HG02973 (cell line): ENCODE measurements at regions not wholly inside any gene's neighbourhood (a gene's known extent, or its start where the extent isn't known, plus 50 kb on each side); places are given as distances from the start of the nearest gene placed in this dataset.

ENCODE experiments used
- ATAC-seq: cut with Tn5 transposase; IDR thresholded peaks from one replicate; pipeline ENCODE4 v1.9.1; 2021; ENCODE audit warnings: moderate library complexity; ENCODE audit not compliant: unreplicated experiment

DNA sequence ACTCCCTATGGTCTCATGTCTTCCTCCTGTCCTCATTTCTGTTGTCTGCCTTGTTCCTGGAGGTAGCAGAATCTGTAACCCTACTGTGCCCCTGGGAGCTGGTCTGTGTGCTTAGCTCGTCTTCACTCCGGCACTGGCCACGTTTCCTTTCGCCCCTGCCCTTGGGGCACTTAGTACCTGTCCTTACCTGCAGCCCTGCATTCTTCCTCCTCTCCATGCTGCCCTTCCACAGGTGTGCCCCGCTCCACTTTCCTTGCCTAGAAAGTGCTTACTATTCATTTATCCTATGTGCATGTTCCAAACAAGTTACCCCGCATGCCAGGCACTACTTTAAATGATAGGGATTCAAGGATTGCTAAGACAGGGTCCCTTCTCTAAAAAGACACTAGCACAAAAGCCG lies 199.9 kb upstream of the ZMIZ1 start:
- ATAC-seq = no peak

DNA sequence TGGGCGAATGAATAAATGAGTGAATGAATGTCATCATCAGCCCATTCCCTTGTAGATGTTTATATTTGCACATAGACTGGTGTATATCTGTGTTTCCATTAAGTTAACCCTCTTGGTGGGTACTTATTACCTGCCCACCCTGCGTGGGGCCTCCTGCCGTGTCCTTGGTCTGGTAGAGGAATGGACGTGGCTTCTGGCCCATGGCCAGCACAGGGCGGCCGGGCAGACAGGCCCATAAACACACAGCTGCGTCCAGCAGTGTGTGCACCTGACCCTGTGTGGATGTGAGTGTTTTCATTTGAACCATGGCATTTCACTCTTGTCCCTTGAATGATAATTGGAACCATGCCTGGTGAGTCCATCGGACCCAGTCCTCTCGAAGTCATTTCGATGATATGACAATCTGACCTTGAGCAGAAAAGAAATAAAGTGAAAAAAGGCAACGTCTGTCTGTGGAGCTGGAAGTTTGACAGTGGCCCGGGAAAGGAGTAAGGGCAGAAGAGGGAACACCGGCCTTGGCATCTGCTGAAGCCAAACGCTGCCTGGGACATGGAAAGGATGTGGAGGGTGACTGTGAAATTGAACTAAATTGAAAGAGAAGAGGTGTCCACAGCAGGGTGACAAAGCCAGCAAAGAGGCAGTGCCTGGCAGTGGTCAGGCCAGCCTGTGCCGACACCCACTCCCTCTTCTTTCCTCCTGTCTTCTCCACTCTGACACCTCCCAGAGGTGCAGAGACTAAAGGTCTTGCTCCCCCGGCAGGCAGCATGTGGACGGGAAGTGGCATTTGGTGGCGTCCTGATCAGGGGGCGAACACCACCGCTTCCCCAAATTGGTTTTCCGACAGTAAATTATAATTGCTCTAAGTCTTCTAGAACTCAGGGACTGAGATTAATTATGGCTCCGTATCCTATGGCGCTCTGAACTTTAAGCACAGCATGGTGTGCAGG lies 199.0 kb upstream of the ZMIZ1 start:
- ATAC-seq = no peak

DNA sequence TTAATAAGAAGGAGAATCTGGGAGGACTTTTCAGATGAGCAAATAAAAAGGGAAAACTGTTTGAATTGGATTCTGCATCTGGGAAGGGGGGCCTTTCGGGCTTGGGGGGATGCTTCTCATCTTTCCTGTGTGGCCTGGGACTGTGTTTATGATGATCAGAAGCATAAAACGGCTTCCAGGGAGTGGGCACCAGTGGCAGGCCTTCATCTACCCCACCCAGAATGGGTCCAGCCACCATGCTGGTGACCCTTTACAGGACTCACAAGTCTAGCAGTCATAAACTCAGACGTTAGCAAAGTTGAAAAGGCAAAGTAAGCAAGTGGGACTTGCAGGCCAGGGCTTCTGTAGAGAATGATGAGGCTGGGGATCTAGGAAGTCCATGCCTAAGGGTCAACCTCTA lies 198.3 kb upstream of the ZMIZ1 start:
- no peak for ATAC-seq

DNA sequence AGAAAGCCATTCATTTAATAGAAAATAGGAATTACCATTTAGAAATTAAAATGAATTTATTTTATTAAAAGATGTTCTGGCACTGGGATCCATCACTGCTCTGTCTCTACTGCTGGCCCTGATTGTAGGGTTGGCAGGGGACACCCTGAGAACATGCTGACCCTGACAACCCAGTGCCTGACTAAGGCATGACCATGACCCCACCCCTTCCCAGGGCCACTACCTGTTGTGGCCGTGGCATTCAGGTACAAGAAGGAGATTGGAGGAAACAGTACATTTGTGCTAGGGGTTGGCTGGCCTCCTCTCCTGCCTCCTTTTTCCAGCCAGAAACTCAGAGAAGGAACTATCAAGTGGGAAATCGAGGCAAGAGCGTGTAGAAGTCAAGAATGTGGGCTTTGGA lies 197.0 kb upstream of the ZMIZ1 start:
- no peak for ATAC-seq

DNA sequence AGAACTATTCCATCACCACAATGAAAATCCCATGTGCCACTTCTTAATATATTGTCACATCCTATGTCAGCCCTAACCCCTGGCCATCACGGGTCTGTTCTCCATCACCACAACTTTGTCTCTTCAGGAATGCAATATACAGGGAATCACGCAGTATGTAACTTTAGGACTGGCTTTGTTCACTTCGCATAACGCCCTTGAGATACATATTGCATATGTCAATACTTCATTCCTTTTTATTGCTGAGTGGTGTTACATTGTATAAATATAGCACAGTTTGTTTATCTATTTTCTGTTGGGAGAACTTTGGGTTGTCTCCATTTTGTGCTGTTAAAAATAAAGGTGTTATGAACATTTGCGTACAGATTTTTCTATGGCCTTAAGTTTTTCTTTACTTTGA lies 195.4 kb upstream of the ZMIZ1 start:
- no peak for ATAC-seq

DNA sequence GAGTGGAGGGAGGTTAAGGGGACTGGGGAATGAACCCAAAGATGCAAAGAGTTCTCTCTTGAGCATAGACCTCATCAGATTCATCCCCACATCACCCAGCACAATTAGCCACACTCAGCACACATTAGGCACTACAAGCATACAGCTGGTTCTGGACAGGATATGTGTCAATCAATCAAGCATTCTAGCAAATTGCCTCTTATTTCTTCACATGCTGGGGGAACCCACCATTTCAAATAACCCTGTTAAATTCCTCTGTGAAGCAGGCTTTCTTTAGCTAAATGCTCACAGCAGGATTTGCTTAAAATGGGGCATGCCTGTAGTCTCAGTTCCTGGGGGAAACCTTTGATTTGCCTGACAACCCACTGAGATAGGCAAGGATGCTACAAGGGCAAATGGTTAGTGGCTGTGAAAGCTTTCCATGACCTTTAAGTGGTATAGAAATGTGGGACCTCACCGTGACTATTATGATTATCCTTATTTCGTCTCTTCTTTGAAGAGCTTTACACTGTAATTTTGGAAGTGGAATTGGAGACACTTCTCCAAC lies 193.4 kb upstream of the ZMIZ1 start:
- no peak for ATAC-seq

DNA sequence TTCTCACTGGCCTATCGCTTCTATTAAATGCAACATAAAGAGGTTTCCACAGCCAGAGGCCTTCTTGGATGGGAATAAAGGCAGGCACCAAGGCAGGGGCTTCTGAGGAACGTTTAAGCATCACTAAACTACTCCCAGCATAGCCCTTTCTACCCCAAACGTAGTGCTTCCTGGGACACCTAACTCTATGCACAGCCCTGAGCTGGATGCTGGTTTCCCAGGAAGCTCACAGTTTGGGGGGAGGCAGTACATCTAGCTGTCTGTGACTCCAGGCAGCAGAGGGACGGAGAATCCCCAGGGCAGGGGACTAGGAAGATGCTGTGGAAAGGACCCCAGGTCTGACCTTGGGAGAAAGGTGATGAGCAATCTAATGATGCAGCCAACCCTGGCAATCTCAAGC lies 192.8 kb upstream of the ZMIZ1 start:
- no peak for ATAC-seq

DNA sequence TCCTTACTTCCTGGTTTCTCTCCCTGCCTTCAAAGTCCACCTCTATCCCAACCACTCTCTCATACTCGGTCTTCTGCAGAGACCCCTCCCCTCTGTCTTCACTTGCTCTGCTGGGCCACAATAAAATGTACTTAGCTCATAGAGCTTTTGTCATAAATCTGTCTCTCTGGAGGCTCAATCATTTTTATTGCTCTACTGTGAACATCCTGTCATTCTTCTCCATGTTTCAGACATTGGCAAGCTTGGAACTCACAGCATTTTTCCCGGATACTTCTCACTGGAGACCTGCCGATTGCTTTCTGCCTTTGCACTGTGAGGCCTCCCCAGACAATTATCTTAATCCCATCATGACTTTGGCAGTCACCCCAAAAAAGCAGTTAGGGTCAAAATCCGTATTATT lies 192.3 kb upstream of the ZMIZ1 start:
- ATAC-seq = no peak

DNA sequence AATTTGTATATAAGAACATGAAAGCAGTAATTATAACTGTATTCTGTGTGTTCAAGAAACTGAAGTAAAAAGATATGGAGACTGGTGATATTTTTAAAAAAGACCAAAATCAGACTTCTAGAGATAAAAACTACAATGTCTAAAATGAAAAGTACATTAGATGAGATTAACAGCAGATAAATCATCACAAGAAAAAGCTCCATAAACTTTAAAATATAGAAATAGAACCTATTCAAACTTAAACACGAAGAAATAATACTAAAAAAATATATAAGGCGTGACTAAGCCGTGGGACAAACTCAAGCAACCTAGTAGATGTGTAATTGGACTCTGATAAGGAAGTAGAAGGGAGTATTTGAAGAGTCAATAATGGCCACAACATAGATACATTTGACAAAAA lies 189.1 kb upstream of the ZMIZ1 start:
- no peak for ATAC-seq

DNA sequence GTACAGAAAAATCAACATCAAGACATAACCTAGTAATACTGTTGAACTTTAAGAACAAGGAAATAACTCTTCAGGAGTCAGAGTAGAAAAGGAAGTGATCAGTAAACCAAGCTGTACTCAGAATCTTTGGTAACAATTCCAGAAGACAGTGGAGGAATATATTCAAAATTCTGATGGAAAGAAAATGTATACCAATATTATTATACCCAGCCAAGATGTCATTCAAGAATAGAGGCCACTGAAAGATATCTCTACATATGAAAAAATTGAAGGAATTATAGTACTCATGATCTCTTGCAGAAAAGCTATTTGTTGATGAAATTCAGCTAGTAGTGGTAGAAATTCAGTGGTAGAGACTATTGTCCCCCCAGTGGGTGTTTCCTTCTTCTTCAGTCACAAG lies 182.6 kb upstream of the ZMIZ1 start:
- ATAC-seq = no peak

DNA sequence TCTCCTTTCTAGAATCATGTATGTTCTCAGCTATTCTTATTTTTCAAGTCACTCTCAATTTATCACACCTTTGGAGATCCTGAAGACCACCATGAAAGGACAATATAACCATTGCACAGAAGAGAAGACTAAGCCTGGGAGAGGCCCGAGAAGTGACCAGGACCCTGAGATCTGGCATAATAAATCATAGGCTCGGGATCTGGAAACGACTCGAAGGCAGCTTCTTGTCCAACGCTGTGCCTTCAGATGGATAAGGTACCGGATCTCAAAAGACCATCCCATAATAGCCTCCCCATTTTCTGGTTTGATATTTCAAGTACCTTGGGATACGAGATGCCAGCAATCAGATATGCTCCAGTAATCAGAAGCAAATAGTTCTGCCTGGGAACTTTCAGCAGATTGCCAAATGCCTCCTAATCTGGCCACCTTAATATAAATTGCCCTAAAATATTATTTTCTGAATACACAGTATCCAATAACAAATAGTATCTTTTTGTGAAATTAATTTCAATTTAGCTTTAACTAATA lies 179.2 kb upstream of the ZMIZ1 start:
- ATAC-seq = no peak

DNA sequence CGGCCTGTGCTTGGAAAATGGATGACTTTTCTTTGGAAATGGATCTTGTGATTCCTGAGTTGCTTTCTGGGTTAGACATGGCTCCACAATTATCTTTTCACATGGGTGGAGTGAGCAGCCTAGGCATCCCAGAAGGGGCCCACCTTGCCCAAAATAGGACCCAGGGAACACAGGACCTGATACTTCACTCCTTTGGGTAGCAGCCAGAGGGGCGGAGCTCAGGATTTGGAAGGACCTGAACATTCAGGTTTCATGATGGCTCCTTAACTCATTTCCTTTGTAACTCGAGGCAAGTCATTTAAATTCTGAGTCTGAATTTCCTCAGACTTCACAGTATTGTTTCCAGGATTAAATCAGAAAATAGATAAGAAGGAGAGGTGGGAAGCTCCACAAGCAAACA lies 178.3 kb upstream of the ZMIZ1 start:
- no peak for ATAC-seq

DNA sequence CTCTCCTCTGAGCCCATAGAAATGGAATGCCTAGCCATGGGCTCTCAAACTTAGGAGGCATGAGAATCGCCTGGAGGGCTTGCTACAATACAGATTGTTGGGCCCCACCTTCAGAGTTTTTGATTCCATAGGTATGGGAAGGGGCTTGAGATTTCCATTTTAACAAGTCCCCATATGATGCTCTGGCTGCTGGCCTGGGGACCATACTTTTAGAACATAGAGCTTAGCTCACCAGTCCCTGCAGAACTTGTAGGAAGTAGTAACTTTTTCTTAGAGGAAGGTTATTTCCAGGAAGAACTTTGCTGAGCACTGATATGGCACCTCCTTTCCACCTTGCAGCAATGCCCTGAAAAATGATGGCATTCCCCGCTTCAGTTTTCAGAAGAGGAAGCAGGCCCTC lies 177.0 kb upstream of the ZMIZ1 start:
- no peak for ATAC-seq

DNA sequence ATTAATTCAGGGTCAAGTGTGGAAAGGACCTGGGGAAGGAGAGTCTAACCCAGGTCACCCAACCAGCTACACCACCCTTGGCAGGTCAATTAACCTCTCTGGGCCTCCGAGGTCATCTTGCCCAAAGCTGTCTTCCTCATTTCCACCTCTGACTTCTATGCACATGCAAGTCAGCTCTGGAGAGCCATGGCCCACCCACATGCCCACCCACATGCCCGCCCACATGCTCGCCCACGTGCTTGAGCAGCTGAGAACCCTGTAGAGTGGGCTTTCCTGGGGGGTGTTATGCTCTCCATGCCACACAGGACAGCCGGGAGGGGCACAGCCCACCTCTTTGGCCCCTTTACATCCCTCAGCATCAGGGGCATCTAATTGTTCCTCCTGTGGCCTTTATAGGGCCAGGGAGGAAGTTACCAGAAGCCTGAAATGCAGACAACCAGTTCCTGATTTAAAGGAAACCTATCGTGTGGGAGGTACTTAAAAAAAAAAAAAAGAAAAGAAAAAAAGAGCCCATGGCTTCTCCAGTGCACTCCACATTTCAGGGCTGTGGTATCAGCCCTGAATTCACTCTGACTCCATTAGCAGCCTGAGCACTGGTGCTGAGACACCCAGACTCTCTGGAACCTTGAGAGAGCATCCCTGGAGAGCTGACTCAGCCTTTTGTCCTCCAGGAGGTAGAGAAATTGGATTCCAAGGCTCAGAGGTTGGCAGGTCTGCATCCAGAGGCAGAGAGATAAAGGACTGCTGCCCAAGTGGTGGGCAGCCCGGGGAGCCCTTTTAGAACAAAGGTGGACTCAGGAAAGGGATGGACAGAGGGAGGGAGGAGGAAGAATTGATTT lies 176.2 kb upstream of the ZMIZ1 start:
- no peak for ATAC-seq

DNA sequence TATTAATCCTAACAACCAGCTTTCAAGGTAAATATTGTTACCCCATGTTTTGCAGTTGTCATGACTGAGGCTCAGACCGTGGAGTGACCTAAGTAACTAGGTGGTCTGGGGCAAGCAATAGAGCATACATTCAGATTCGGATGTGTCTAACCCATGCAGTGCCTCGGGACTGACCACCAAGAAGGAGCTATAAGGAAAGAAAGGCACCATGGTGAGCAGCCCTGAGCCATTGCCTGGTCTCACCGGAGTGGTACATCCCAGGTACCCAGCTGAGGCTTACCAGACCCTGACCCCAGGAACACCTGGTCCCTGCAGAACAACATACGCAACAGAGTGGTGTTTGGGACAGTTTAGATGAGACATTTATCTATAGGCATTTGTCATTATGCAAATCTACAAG lies 175.5 kb upstream of the ZMIZ1 start:
- ATAC-seq = no peak

DNA sequence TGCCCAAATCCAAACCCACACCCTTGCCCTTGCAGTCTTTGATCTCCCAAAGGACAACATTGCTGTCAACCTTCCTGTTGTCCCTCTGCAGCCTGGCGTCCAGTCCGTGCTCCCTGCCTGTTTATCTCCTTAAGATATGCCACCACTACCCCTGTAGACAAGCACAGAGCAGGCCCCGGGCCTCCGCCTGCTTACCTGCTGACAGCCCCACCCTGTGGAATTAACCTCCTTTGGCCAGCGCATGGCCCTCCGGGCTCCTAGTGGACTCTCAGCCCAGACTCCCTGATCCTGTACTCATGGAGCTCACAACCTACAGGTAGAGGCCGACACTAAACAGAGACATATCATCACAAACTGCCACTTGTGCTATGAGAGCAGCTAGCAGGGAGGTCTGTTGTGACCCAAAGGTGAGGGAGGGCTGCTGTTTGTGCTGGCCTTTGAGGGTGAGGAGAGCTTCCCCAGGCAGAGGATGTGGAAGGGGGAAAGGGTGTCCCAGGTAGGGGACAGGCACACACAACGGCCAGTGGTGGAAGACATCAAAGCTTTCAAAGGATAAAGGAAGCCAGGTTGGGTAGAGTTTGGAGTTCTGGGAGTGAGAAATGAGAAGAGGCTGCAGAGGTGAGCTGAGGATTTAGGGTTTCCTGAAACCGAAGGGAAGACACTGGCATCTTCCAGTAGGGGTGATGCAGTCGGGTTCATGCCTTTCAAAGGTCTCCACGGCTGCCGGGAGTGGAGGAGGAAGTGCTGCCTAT lies 174.5 kb upstream of the ZMIZ1 start:
- ATAC-seq = no peak

DNA sequence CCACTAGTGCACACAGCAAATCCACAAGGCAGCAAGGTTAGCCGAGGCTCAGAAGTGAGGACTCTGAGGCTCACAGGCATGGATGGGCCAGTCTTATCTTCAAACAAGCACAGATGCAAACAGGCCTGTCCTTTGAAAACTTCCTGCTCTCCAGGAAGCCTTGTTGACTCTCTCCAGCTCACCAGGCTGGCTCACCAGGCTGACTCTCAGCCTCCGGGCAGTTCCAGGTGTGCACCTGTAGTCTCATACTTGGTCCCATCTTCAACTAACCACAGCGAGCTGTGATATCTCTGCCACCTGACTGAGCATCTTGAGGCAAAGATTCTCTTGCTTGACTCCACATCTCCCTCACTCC lies 173.9 kb upstream of the ZMIZ1 start:
- ATAC-seq = no peak

DNA sequence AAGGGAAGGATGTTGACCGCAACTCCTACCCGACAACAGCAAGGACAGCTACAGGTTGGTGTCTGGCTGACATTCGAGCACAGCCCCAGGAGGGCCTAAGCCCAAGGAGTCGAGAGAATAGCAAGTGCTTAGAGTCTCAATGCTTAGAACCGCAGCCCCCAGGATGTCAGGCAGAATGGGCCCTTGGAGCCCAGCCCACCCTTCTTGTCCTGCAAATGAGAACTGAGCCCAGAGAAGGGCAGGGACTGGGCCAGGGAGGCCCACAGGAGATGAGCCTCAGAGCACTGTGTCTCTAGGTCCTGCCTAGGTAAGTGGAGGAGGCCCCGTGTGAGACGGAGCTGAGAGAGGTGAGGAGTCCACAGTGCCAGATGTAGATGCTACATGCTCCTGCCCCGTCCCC lies 173.3 kb upstream of the ZMIZ1 start:
- ATAC-seq = no peak

DNA sequence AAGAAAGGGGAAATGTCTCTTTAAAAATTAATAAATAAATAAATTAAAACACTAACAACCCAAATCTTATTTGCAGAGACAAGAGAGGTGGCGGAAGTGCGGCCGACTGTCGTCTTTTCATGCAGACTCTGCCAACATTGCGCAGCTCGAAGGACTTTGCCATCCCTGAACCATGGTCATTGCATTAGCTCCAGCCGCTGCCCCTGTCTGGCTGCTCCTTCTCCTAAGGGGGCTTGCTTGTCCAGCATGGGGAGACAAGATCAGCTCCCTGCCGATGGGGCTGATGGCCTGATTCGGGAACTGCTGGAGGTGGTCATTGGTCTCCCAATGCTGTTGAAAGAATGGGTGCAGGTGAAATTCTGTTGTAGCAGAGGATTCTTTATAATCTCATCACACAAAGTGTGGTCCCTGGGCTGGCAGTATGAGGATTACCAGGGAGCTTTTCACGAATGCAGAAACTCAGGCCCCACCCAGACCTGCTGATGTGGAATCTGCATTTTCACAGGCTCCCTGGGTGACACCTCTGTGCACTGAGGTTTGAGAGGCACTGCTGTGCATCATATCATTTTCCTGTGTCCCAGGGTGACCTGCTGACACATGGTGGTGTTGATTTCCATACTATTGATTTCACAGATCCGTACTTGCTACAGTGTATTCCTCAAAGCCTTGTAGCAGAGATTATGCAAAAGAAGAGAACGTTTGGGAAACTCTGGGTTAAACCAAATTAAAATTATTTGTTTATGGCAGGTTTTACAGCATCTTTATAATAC lies 172.4 kb upstream of the ZMIZ1 start:
- ATAC-seq = no peak
